ENCODE measurements at regions not wholly inside any gene's neighbourhood (a gene's known extent, or its start where the extent isn't known, plus 50 kb on each side); places are given as distances from the start of the nearest gene placed in this dataset.

- intact Hi-C loops (cut with DNase I): no loop called here
- DNase-seq (no peak), ATAC-seq (no peak)
Observed at GRCh38 chr16:80014241-80014939, 413.9 kb upstream of the MAF start.

- intact Hi-C loops (cut with DNase I): no loop called here
- no peak for DNase-seq
- no peak for ATAC-seq
Observed at GRCh38 chr16:80012586-80012985, 412.0 kb upstream of the MAF start.

GRCh38 chr16:80009971-80010659, 409.6 kb upstream of the MAF start:
- DNase-seq (no peak), ATAC-seq (peak in 1 of 2 donors; percentile 68)
- intact Hi-C loops (cut with DNase I): no loop called here

- intact Hi-C loops (cut with DNase I): no loop called here
- DNase-seq: no peak
- ATAC-seq: no peak
Observed at GRCh38 chr16:80008857-80009256, 408.3 kb upstream of the MAF start.

GRCh38 chr16:80007231-80007630, 406.7 kb upstream of the MAF start:
- DNase-seq (no peak), ATAC-seq (no peak)
- intact Hi-C loops (cut with DNase I): no loop called here

- peak; percentile 30 for DNase-seq
- intact Hi-C loops (cut with DNase I): no loop called here
- peak in 1 of 2 donors; percentile 74 for ATAC-seq
Observed at GRCh38 chr16:80006241-80007215, 406.0 kb upstream of the MAF start.

GRCh38 chr16:80004113-80004512, 403.6 kb upstream of the MAF start:
- DNase-seq (no peak), ATAC-seq (no peak)
- intact Hi-C loops (cut with DNase I): no loop called here

- DNase-seq (no peak), ATAC-seq (no peak)
- intact Hi-C loops (cut with DNase I): no loop called here
Observed at GRCh38 chr16:80002261-80002660, 401.7 kb upstream of the MAF start.

- no peak for DNase-seq
- intact Hi-C loops (cut with DNase I): no loop called here
- ATAC-seq: no peak
Observed at GRCh38 chr16:79998143-79998542, 397.6 kb upstream of the MAF start.

- no peak for ATAC-seq
- no peak for DNase-seq
- intact Hi-C loops (cut with DNase I): no loop called here
Observed at GRCh38 chr16:79997257-79997656, 396.7 kb upstream of the MAF start.

GRCh38 chr16:79996321-79996720, 395.8 kb upstream of the MAF start:
- intact Hi-C loops (cut with DNase I): no loop called here
- ATAC-seq (no peak), DNase-seq (no peak)

- ATAC-seq (no peak), DNase-seq (no peak)
Observed at GRCh38 chr16:79995315-79995714, 394.8 kb upstream of the MAF start.

GRCh38 chr16:79994418-79994817, 393.9 kb upstream of the MAF start:
- intact Hi-C loops (cut with DNase I): no loop called here
- ATAC-seq: no peak

More at GRCh38 chr16:79995315-79995714, 394.8 kb upstream of the MAF start:
- intact Hi-C loops (cut with DNase I): no loop called here

GRCh38 chr16:79993629-79994209, 393.2 kb upstream of the MAF start:
- intact Hi-C loops (cut with DNase I): no loop called here
- DNase-seq: no peak
- ATAC-seq: no peak

More at GRCh38 chr16:79994418-79994817, 393.9 kb upstream of the MAF start:
- no peak for DNase-seq

GRCh38 chr16:79991969-79992368, 391.4 kb upstream of the MAF start:
- no peak for ATAC-seq
- DNase-seq: no peak
- intact Hi-C loops (cut with DNase I): no loop called here

- ATAC-seq: no peak
- intact Hi-C loops (cut with DNase I): no loop called here
- DNase-seq: no peak
Observed at GRCh38 chr16:79988721-79989220, 388.2 kb upstream of the MAF start.

- no peak for ATAC-seq
- no peak for DNase-seq
- intact Hi-C loops (cut with DNase I): no loop called here
Observed at GRCh38 chr16:79988089-79988488, 387.6 kb upstream of the MAF start.

GRCh38 chr16:79986352-79986751, 385.8 kb upstream of the MAF start:
- intact Hi-C loops (cut with DNase I): no loop called here
- ATAC-seq: no peak
- DNase-seq: no peak

GRCh38 chr16:79985606-79986005, 385.1 kb upstream of the MAF start:
- ATAC-seq (no peak), DNase-seq (no peak)
- intact Hi-C loops (cut with DNase I): no loop called here
